ENCODE measurements at regions not wholly inside any gene's neighbourhood (a gene's known extent, or its start where the extent isn't known, plus 50 kb on each side); places are given as distances from the start of the nearest gene placed in this dataset.

GRCh38 chr2:19062370-19062769 lies 296.1 kb downstream of the OSR1 start:
- Mint-ChIP-seq H3K27me3 (no peaks in the 10 kb centered on the region), H3K4me1 (ENCODE audit: low read depth) (no peaks in the 10 kb centered on the region), H3K27ac (no peak overlapping the region), H3K4me3 (no peak overlapping the region), H3K9me3 (no peaks in the 10 kb centered on the region), H3K36me3 (ENCODE audit: low read depth) (no peaks in the 10 kb centered on the region)
- no peak overlapping the region for H3K4me3 ChIP-seq (ENCODE audit: low read length)
- TF ChIP-seq CTCF (IDR thresholded peaks at IDR 0.05), result no peak
- no peaks in the 10 kb centered on the region for H3K9me3 ChIP-seq (ENCODE audit: control insufficient read depth in 1 of 2, insufficient read depth in 1 of 2, low read length in 2 of 2)
- DNase-seq (no peak), ATAC-seq (ENCODE audit: poor library complexity) (no peak)
- CTCF ChIA-PET, result no interaction called here
- intact Hi-C loops (cut with DNase I, micrococcal nuclease), result no loop called here
- no peaks in the 10 kb centered on the region for H3K27me3 ChIP-seq (ENCODE audit: control insufficient read depth in 1 of 2, insufficient read depth in 2 of 2, low read length in 2 of 2)
- H3K36me3 ChIP-seq (ENCODE audit: insufficient read depth, low read length), result no peaks in the 10 kb centered on the region
- POLR2A ChIA-PET, result no interaction called here
- H3K4me1 ChIP-seq (ENCODE audit: insufficient read depth, low read length), result no peaks in the 10 kb centered on the region
- no peak overlapping the region for H3K27ac ChIP-seq (ENCODE audit: low read depth in 1 of 2, low read length in 2 of 2)

GRCh38 chr2:19059076-19059475 lies 299.3 kb downstream of the OSR1 start:
- Histone ChIP-seq H3K27ac (ENCODE audit: low read depth in 1 of 2, low read length in 2 of 2) (no peak overlapping the region), H3K9me3 (ENCODE audit: control insufficient read depth in 1 of 2, insufficient read depth in 1 of 2, low read length in 2 of 2) (no peaks in the 10 kb centered on the region), H3K4me3 (ENCODE audit: low read length) (no peak overlapping the region), H3K4me1 (ENCODE audit: insufficient read depth, low read length) (no peaks in the 10 kb centered on the region), H3K27me3 (ENCODE audit: control insufficient read depth in 1 of 2, insufficient read depth in 2 of 2, low read length in 2 of 2) (no peaks in the 10 kb centered on the region), H3K36me3 (ENCODE audit: insufficient read depth, low read length) (no peaks in the 10 kb centered on the region)
- no peaks in the 10 kb centered on the region for H3K36me3 Mint-ChIP-seq (ENCODE audit: low read depth)
- DNase-seq (no peak), ATAC-seq (ENCODE audit: poor library complexity) (no peak)
- CTCF ChIA-PET, result no interaction called here
- POLR2A ChIA-PET, result no interaction called here
- no peaks in the 10 kb centered on the region for H3K27me3 Mint-ChIP-seq
- H3K4me1 Mint-ChIP-seq (ENCODE audit: low read depth), result no peaks in the 10 kb centered on the region
- TF ChIP-seq CTCF (IDR thresholded peaks at IDR 0.05), result no peak
- H3K9me3 Mint-ChIP-seq, result peaks cover 4% of the 10 kb centered on the region
- no peak overlapping the region for H3K27ac Mint-ChIP-seq
- H3K4me3 Mint-ChIP-seq, result no peak overlapping the region
- intact Hi-C loops (cut with DNase I, micrococcal nuclease), result no loop called here

GRCh38 chr2:19051203-19051831 lies 307.1 kb downstream of the OSR1 start:
- H3K27ac Mint-ChIP-seq, result no peak overlapping the region
- ChIA-PET POLR2A (no interaction called here), CTCF (no interaction called here)
- TF ChIP-seq CTCF (IDR thresholded peaks at IDR 0.05), result no peak
- Histone ChIP-seq H3K9me3 (ENCODE audit: control insufficient read depth in 1 of 2, insufficient read depth in 1 of 2, low read length in 2 of 2) (no peaks in the 10 kb centered on the region), H3K27ac (ENCODE audit: low read depth in 1 of 2, low read length in 2 of 2) (no peak overlapping the region), H3K4me3 (ENCODE audit: low read length) (no peak overlapping the region), H3K4me1 (ENCODE audit: insufficient read depth, low read length) (no peaks in the 10 kb centered on the region), H3K36me3 (ENCODE audit: insufficient read depth, low read length) (no peaks in the 10 kb centered on the region), H3K27me3 (ENCODE audit: control insufficient read depth in 1 of 2, insufficient read depth in 2 of 2, low read length in 2 of 2) (no peaks in the 10 kb centered on the region)
- H3K27me3 Mint-ChIP-seq, result no peaks in the 10 kb centered on the region
- H3K9me3 Mint-ChIP-seq, result peaks cover 6% of the 10 kb centered on the region
- DNase-seq, result no peak
- intact Hi-C loops (cut with DNase I, micrococcal nuclease), result no loop called here
- no peaks in the 10 kb centered on the region for H3K4me1 Mint-ChIP-seq (ENCODE audit: low read depth)
- no peaks in the 10 kb centered on the region for H3K36me3 Mint-ChIP-seq (ENCODE audit: low read depth)
- H3K4me3 Mint-ChIP-seq, result no peak overlapping the region
- no peak for ATAC-seq (ENCODE audit: poor library complexity)
